ENCODE measurements at regions not wholly inside any gene's neighbourhood (a gene's known extent, or its start where the extent isn't known, plus 50 kb on each side); places are given as distances from the start of the nearest gene placed in this dataset.
"Not testable (repeated sequence)": the region's sequence is repeated elsewhere in the genome, so short reads cannot be mapped to it uniquely, and the experiment has no call there.

GRCh38 chr12:67077617-67078016, 191.5 kb upstream of the CAND1 start:
- peak; percentile 12 for DNase-seq (ENCODE audit: low spot score)

DNA sequence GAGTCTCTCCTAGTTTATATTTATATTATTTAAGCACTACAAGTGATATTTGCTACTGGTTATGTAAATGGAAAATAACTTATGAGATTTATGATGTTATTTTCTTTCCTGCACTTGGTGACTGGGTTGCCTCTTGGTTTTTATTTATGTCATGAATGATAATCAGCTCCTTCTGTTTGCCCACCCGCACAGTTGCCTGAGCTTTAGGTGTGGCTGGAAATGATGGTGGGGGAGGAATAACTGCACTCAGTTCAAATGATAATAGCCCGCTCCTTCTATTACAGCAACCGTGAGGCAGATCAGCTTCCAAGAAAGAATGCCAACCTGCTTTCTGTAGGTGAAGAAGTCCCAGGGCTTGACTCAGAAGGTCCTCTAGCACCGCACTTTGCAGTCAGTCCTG, 190.2 kb upstream of the CAND1 start:
- no peak for DNase-seq (ENCODE audit: low spot score)

GRCh38 chr12:67080637-67081036, 188.5 kb upstream of the CAND1 start:
- no peak for DNase-seq (ENCODE audit: low spot score)

GRCh38 chr12:67082221-67082620, 186.9 kb upstream of the CAND1 start:
- DNase-seq (ENCODE audit: low spot score): no peak

GRCh38 chr12:67085699-67086098, 183.5 kb upstream of the CAND1 start:
- DNase-seq (ENCODE audit: low spot score): no peak

DNA sequence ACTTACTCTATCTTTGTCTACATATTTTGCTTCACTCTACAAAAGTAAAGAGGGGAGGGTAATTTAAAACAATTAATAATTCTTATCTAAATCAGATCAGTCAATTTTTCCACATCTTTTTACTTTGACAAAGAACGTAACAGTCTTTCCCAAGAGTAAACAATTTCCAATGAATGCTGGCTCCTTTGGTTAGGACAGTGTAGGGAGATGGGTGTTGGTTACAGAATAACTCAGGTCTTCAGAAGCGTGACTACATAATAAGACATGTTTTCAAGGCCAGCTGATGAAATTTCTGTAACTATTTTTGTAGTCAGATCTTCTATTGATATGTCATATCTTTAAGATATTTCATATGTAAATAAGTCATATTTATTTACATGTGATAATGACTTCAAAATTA, 183.0 kb upstream of the CAND1 start:
- DNase-seq (ENCODE audit: low spot score): no peak

GRCh38 chr12:67088401-67089118, 180.6 kb upstream of the CAND1 start:
- no peak for DNase-seq (ENCODE audit: low spot score)

DNA sequence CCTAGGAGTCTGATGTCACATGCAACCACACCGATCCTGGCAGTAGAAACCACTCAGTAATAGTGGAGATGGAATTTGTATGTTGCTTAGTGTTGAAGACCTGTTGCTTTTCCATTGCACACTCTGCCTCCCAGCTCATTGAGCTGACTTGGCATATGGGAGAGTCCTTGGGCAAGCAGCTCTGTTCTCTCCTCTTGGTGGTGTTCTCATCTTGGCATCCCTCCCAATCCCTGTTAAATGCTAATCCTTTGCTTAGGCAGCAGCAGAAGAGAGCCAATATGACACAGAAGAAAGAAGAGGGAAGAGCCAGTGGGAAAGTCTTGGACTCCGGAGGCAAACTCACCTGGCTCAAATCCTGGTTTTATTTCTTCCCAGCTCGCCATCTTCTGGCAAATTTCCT, 178.0 kb upstream of the CAND1 start:
- no peak for DNase-seq (ENCODE audit: low spot score)

GRCh38 chr12:67091678-67092077, 177.5 kb upstream of the CAND1 start:
- DNase-seq (ENCODE audit: low spot score): no peak

DNA sequence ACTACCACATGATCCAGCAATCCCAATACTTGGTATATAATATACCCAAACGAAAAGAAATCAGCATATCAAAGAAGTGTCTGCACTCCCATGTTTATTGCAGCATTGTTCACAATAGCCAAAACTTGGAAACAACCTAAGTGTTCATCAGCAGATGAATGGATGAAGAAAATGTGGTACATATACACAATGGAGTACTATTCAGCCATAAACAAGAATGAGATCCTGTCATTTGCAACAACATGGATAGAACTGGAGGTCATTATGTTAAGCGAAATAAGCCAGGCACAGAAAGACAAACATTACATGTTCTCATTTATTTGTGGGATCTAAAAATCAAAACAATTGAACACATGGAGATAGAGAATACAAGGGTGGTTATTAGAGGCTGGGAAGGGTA, 176.2 kb upstream of the CAND1 start:
- not testable (repeated sequence) for DNase-seq (ENCODE audit: low spot score)

DNA sequence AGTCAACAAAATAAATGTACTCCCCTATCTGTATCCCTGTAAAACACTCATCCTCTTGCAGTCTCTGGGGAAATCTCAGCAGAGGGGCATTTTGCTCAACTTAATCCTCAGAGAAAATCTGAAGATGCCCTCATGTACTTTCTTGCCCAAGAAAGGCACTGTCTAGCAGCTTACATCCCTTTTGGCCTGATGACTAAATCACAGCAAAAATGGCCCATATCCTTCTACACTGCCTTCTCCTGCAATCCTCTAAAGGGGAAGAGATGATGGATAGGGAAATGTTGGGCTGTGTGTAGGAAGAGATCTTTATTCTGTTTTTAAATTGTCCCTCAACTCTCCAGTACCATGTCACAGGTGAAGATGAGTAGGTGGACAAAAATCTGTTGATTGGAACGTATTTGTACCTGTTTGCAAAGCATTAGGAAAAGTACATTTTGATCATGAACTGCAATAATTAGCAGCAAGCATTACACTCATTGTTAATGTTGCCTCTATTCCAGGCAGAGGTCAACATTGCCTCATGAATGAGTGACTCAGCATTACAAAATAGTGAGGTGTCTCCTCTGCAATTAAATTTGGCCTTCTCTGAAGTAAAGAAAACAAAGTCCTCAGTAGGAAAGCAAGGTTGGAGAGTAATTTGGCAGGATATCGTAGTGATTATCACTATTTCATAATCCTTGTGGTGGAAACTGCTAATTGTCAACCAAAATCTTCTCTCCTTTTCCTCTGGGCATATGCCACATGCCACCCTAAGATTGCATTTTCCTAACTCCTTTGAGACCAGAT, 172.4 kb upstream of the CAND1 start:
- DNase-seq (ENCODE audit: low spot score): no peak

DNA sequence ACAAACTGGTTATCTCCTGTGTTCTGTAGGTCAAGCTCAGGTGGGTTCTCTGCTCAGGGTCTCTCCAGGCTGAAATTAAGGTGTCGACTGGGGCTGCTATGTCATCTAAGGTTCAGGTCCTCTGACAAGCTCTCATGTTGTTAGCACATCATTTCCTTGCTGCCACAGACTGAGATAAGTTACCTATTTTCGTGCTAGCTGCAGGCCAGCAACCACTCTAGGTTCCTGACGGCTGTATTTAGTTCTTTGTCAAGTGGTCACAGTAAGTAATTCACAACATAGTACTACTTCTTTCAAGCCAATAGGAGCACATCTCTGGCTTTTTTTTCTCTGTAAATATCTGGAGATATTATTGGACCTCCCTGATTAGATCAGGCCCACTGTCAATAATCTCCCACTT, 169.3 kb upstream of the CAND1 start:
- DNase-seq (ENCODE audit: low spot score): no peak

GRCh38 chr12:67103521-67103920, 165.6 kb upstream of the CAND1 start:
- no peak for DNase-seq (ENCODE audit: low spot score)

- DNase-seq (ENCODE audit: low spot score): no peak
These were observed 161.9 kb upstream of the CAND1 start for GRCh38 chr12:67107235-67107634.

DNA sequence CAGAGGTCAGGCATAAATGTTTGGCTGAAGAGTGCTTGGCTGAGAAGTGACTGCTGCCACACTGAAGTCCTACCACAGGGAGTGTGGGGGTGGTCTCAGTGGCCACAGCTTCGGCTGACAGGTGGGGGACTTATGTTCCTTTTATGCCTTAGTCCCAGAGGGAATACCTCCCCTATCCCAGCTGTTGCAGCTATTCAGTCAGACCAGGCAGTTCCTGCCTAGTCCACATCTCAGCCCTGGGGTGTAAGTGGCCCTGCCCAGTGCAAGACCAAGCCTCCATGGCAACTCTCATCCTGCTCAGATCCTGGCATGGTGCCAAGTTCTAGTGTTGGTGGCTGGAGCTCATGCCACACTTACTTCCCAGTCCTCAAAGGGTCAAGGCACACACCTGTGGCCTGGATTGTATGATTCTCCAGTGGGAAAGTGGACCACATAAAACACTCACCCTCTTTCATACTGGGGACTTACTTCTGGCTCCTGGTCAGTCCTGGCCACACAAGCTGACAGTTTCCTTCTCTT, 161.3 kb upstream of the CAND1 start:
- no peak for DNase-seq (ENCODE audit: low spot score)

DNA sequence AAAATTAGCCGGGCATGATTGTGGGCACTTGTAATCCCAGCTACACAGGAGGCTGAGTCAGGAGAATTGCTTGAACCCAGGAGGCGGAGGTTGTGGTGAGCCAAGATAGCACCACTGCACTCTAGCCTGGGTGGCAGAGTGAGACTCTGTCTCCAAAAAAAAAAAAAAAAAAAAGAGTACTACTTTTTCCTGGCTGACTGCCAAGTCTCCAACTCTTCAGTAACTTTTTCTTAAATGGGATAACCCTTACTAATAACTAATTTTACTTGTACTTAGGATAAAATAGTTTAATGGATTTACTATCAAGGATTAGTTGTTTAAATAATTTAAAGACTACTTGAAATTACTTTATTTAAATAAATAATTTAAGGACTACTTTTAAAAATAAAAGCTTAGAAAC, 158.8 kb upstream of the CAND1 start:
- not testable (repeated sequence) for DNase-seq (ENCODE audit: low spot score)

- DNase-seq (ENCODE audit: low spot score): no peak
These were observed 158.0 kb upstream of the CAND1 start for GRCh38 chr12:67111182-67111581.

DNA sequence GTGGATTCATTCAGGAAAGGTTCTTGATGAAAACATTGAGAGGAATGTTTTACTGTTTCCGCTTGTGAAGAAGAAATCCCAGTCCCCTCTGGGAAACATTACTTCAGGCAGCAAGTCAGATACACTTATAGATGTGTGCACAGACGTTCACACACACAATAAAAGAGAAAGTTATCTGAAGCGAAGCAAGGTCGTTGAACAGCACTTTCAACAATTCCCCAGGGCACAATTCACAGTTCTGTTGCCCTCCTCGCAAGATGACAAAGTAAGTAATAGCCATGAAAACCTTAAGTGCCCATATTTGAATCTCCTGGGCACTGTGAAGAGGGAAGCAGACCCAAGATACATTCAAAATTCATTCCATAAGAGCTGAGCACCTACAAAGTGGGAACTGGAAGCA, 156.6 kb upstream of the CAND1 start:
- DNase-seq (ENCODE audit: low spot score): no peak

GRCh38 chr12:67116134-67116533, 153.0 kb upstream of the CAND1 start:
- no peak for DNase-seq (ENCODE audit: low spot score)

- no peak for DNase-seq (ENCODE audit: low spot score)
These were observed 146.6 kb upstream of the CAND1 start for GRCh38 chr12:67122584-67122983.

DNA sequence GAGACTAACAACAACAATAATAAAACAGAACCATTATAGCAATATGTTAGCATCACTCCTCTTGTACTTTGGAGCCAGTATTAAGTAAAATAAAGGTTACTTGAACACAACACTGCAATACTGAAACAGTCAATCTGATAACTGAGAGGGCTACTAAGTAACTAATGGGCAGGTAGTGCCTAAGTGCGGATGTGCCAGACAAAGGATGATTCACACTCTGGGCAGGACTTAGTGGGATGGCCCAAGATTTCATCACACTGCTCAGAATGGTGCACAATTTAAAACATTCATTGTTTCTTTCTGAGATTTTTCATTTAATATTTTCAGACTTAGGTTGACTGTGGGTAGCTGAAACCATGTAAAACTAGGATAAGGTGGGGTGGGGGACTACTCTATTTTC, 131.9 kb upstream of the CAND1 start:
- DNase-seq (ENCODE audit: low spot score): no peak

DNA sequence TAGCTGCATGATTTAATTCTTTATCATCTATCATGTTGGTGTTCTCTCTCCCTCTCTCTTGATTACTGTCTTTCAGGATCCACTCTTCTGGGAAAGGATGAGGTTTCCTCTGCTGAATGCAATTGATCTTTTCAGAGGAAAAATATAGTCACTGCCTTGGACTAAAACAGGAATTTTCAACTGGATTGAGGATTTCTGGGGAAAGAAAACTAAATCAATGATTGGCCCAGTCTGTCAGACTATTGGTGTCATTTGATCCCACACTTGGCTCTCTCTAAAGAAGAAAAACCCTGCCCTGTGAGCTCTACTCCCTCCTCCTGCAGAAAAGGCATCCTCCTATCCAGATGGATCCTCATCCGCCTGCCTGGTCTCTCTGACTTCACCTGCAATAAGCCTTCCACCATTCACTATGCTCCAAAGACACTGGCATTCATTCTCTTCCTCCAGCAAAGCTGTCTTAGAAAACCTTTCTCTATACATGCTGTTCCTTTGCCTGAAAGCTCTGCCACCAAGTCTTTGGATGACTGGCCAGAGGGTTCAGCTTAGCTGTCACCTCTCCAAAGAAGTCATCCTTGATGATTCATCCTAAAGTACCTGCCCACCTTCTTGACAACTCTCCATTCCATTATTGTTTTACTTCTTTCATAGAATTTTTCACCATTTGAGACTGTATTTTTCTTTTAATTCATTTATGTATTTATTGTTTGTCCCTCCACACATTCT, 127.7 kb upstream of the CAND1 start:
- DNase-seq (ENCODE audit: low spot score): no peak

DNA sequence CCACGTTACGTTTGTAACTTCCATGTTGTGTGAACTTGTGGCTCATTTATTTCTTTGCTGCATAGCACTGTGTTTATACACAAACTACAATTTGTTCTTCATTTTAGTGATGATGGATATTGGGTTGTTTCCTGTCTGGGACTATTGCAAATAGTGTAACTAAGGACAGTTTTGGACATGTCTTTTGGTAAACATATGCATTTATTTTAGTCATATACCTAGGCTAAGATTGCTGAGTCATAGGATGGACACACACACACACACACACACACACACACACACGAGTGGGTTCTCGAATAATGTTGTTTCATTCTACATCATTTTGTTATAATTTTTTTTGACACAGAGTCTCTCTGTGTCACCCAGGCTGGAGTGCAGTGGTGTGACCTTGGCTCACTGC, 123.5 kb upstream of the CAND1 start:
- no peak for DNase-seq (ENCODE audit: low spot score)

Measured in AG08395 (cell line).